ENCODE measurements at regions not wholly inside any gene's neighbourhood (a gene's known extent, or its start where the extent isn't known, plus 50 kb on each side); places are given as distances from the start of the nearest gene placed in this dataset.

DNA sequence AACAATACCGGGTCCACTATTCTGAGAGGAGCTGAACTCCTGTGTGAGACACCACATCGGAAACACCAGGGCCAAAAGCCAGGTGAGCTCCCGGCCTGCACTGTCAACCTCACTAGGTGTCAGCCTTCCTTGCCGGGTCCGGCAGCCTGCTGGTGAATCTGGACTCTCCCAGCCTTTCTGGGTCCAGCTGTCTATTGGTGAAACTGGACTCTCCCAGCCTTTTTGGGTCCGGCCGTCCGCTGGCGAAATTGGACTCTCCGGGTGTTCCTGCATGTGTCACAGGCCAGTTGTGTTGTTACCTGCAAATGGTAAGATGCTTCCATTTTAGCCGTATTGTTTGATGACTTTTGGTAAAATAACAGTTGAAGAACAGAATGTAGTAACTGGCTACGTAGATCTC lies 801.5 kb downstream of the CDH9 start:
- Histone ChIP-seq H3K79me2 (ENCODE audit: insufficient read depth, low read depth) (no peaks in the 10 kb centered on the region), H3K36me3 (ENCODE audit: insufficient read depth) (no peaks in the 10 kb centered on the region), H2AFZ (ENCODE audit: low read depth) (no peak overlapping the region), H3K9ac (no peak overlapping the region), H3K4me2 (no peak overlapping the region), H3K4me1 (ENCODE audit: low read depth, poor library complexity, severe bottlenecking) (no peaks in the 10 kb centered on the region), H3K27ac (no peak overlapping the region), H4K20me1 (ENCODE audit: insufficient read depth) (no peaks in the 10 kb centered on the region), H3K4me3 (IDR thresholded peaks at IDR 0.05; ENCODE audit: insufficient read depth, low read depth, low read length) (no peak overlapping the region), H3K27me3 (ENCODE audit: insufficient read depth, low read depth) (no peaks in the 10 kb centered on the region)
- TF ChIP-seq, protein P1, sequence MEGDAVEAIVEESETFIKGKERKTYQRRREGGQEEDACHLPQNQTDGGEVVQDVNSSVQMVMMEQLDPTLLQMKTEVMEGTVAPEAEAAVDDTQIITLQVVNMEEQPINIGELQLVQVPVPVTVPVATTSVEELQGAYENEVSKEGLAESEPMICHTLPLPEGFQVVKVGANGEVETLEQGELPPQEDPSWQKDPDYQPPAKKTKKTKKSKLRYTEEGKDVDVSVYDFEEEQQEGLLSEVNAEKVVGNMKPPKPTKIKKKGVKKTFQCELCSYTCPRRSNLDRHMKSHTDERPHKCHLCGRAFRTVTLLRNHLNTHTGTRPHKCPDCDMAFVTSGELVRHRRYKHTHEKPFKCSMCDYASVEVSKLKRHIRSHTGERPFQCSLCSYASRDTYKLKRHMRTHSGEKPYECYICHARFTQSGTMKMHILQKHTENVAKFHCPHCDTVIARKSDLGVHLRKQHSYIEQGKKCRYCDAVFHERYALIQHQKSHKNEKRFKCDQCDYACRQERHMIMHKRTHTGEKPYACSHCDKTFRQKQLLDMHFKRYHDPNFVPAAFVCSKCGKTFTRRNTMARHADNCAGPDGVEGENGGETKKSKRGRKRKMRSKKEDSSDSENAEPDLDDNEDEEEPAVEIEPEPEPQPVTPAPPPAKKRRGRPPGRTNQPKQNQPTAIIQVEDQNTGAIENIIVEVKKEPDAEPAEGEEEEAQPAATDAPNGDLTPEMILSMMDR (conservative IDR thresholded peaks at IDR 0.05; ENCODE audit: low read depth, low read length), result no peak

DNA sequence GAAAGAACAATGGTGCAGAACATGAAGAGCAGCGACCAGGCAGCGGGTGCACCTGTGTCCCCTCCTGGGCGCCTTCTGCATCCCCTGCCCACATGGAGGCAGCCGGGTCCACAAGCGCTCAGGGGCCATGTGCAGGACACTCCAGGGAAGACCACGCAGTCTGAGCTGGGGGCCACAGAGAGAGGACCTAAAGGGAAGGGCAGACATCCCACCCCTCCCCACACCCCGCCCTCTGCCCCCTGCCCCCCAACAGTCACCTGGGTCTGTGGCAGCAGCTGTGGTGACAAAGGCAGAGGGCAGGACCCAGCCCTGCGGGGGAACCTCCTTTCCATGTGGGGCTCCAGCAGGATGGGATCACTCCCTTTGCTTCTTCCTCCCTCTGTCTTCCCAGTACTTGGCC lies 805.7 kb downstream of the CDH9 start:
- H3K4me1 ChIP-seq (ENCODE audit: low read depth, poor library complexity, severe bottlenecking), result no peaks in the 10 kb centered on the region
- no peaks in the 10 kb centered on the region for H3K36me3 ChIP-seq (ENCODE audit: insufficient read depth)
- H4K20me1 ChIP-seq (ENCODE audit: insufficient read depth), result no peaks in the 10 kb centered on the region
- H3K4me2 ChIP-seq, result no peak overlapping the region
- TF ChIP-seq, protein P1 (conservative IDR thresholded peaks at IDR 0.05; ENCODE audit: low read depth, low read length), result no peak
- H3K4me3 ChIP-seq (IDR thresholded peaks at IDR 0.05; ENCODE audit: insufficient read depth, low read depth, low read length), result no peak overlapping the region
- H2AFZ ChIP-seq (ENCODE audit: low read depth), result no peak overlapping the region
- H3K79me2 ChIP-seq (ENCODE audit: insufficient read depth, low read depth), result no peaks in the 10 kb centered on the region
- H3K27me3 ChIP-seq (ENCODE audit: insufficient read depth, low read depth), result no peaks in the 10 kb centered on the region
- H3K9ac ChIP-seq, result no peak overlapping the region
- no peak overlapping the region for H3K27ac ChIP-seq

DNA sequence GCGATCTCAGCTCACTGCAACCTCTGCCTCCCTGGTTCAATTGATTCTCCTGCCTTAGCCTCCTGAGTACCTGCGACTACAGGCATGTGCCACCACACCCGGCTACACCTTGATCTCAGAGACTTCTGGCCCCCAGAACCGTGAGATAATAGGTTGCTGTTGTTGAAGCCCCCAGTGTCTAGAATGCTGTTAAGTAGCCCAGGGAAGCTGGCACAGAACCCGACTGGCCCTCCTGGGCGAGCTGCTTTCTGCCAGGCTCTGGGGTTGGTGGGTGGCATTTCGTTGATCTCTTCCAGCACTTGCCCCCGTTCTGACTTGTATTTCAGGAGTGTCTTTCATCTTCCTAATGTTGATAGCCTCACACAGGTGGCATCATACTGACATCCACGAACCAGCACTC lies 807.1 kb downstream of the CDH9 start:
- no peak overlapping the region for H3K27ac ChIP-seq
- H3K79me2 ChIP-seq (ENCODE audit: insufficient read depth, low read depth), result no peaks in the 10 kb centered on the region
- no peaks in the 10 kb centered on the region for H3K27me3 ChIP-seq (ENCODE audit: insufficient read depth, low read depth)
- no peak overlapping the region for H3K4me2 ChIP-seq
- no peak overlapping the region for H3K4me3 ChIP-seq (IDR thresholded peaks at IDR 0.05; ENCODE audit: insufficient read depth, low read depth, low read length)
- no peak overlapping the region for H2AFZ ChIP-seq (ENCODE audit: low read depth)
- TF ChIP-seq, protein P1 (conservative IDR thresholded peaks at IDR 0.05; ENCODE audit: low read depth, low read length), result no peak
- no peaks in the 10 kb centered on the region for H4K20me1 ChIP-seq (ENCODE audit: insufficient read depth)
- H3K9ac ChIP-seq, result no peak overlapping the region
- H3K36me3 ChIP-seq (ENCODE audit: insufficient read depth), result no peaks in the 10 kb centered on the region
- H3K4me1 ChIP-seq (ENCODE audit: low read depth, poor library complexity, severe bottlenecking), result no peaks in the 10 kb centered on the region

DNA sequence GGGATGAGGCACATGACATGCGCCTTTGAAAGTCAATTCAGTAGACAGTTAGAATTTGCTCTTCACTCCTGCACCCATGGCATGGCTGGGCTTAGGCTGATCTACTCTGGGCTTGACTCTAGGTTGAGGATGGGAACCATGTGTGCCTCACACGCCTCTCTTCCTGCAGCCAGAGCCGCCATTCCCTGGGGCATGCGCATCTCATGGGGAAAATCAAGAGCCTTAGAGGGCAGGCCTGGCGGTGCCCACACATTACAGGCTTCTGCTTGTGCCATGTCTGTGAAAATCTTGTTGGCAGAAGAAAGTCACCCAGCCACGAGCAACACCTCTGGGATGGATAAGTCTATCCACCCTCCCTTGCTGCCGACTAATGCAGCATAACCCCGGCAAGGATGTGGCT lies 808.5 kb downstream of the CDH9 start:
- no peak overlapping the region for H3K4me2 ChIP-seq
- H3K4me1 ChIP-seq (ENCODE audit: low read depth, poor library complexity, severe bottlenecking), result no peaks in the 10 kb centered on the region
- TF ChIP-seq, protein P1 (conservative IDR thresholded peaks at IDR 0.05; ENCODE audit: low read depth, low read length), result no peak
- no peak overlapping the region for H3K9ac ChIP-seq
- H2AFZ ChIP-seq (ENCODE audit: low read depth), result no peak overlapping the region
- no peaks in the 10 kb centered on the region for H4K20me1 ChIP-seq (ENCODE audit: insufficient read depth)
- no peak overlapping the region for H3K27ac ChIP-seq
- no peaks in the 10 kb centered on the region for H3K79me2 ChIP-seq (ENCODE audit: insufficient read depth, low read depth)
- H3K36me3 ChIP-seq (ENCODE audit: insufficient read depth), result no peaks in the 10 kb centered on the region
- H3K27me3 ChIP-seq (ENCODE audit: insufficient read depth, low read depth), result no peaks in the 10 kb centered on the region
- H3K4me3 ChIP-seq (IDR thresholded peaks at IDR 0.05; ENCODE audit: insufficient read depth, low read depth, low read length), result no peak overlapping the region

DNA sequence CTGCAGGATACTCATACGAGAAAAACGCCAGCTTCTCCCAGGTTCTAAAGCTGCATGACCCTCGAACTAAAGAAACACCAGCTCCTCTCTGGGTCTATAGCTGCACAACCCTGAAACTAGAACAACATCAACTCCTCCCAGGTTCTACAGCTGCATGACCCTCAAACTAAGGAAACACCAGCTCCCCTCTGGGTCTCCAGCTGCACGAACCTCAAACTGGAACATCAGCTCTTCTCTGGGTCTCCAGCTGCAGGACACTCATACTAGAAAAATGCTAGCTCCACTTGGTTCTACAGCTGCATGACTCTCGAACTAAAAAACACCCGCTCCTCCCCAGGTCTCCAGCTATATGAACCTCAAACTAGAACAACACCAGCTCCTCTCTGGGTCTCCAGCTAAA lies 811.1 kb downstream of the CDH9 start:
- TF ChIP-seq, protein P1 (conservative IDR thresholded peaks at IDR 0.05; ENCODE audit: low read depth, low read length), result no peak
- no peaks in the 10 kb centered on the region for H3K36me3 ChIP-seq (ENCODE audit: insufficient read depth)
- no peak overlapping the region for H3K4me2 ChIP-seq
- H3K79me2 ChIP-seq (ENCODE audit: insufficient read depth, low read depth), result no peaks in the 10 kb centered on the region
- H3K27me3 ChIP-seq (ENCODE audit: insufficient read depth, low read depth), result no peaks in the 10 kb centered on the region
- no peak overlapping the region for H3K9ac ChIP-seq
- H3K4me3 ChIP-seq (IDR thresholded peaks at IDR 0.05; ENCODE audit: insufficient read depth, low read depth, low read length), result no peak overlapping the region
- no peak overlapping the region for H3K27ac ChIP-seq
- H2AFZ ChIP-seq (ENCODE audit: low read depth), result no peak overlapping the region
- H4K20me1 ChIP-seq (ENCODE audit: insufficient read depth), result no peaks in the 10 kb centered on the region
- no peaks in the 10 kb centered on the region for H3K4me1 ChIP-seq (ENCODE audit: low read depth, poor library complexity, severe bottlenecking)
